ENCODE measurements at regions not wholly inside any gene's neighbourhood (a gene's known extent, or its start where the extent isn't known, plus 50 kb on each side); places are given as distances from the start of the nearest gene placed in this dataset.

- TF ChIP-seq CTCF (IDR thresholded peaks at IDR 0.05) (no peak), POLR2A (IDR thresholded peaks at IDR 0.05) (no peak)
Measured at GRCh38 chr2:188909036-188909435, 65.1 kb upstream of the COL3A1 start.

All from upper lobe of left lung (tissue), 4 donors.